GM12878 (cell line): ENCODE measurements at regions not wholly inside any gene's neighbourhood (a gene's known extent, or its start where the extent isn't known, plus 50 kb on each side); places are given as distances from the start of the nearest gene placed in this dataset.

Experiments used
- ATAC-seq: fragments of 200-7000 bp; cut with Tn5 transposase; 3 replicates; pipeline ENCODE4 v1.9.1; 2020; ENCODE audit warnings: mild to moderate bottlenecking, moderate library complexity
- BruUV-seq: library from RNA; stranded (reverse); fragments of 400-500 nt; replicated peaks from 2 replicates; lab custom pipeline; 2021; lab: Mats Ljungman, UMichigan
- CTCF ChIA-PET: fragments of 300-600 bp; sonication (Branson Sonifier 250); formaldehyde crosslinking; extraction: SDS; loops from one replicate; lab custom pipeline; 2021; ENCODE audit warnings: inconsistent platforms; lab: Yijun Ruan, JAX
- POLR2A ChIA-PET: fragments of 350-600 bp; formaldehyde crosslinking; extraction: SDS; loops from one replicate; lab custom pipeline; 2021; ENCODE audit warnings: inconsistent platforms; lab: Charles Lee
- RAD21 ChIA-PET: fragments of 300-600 bp; sonication (Branson Sonifier 250); formaldehyde crosslinking; loops from one replicate; lab custom pipeline; 2023; ENCODE audit warnings: antibody characterized with exemption; ENCODE audit not compliant: unreplicated experiment; lab: Charles Lee
- SMC1A ChIA-PET: fragments of 300-600 bp; sonication (Branson Sonifier 250); formaldehyde crosslinking; loops from one replicate; lab custom pipeline; 2023; ENCODE audit not compliant: unreplicated experiment, uncharacterized antibody; lab: Charles Lee
- DNase-seq: peaks from one replicate; pipeline ENCODE4 v3.0.0-alpha.2; 2011; ENCODE audit warnings: low read depth, low spot score
- FAIRE-seq: peaks from 3 replicates; lab custom pipeline; 2011; peaks lifted over from hg19 to GRCh38; lab: Jason Lieb, UNC
- H2AFZ ChIP-seq: 2 replicates; pipeline ENCODE4 v1.6.0; 2011; ENCODE audit warnings: low read depth, low read length, control low read depth; ENCODE audit not compliant: control insufficient read depth
- H3K27ac ChIP-seq: 2 replicates; pipeline ENCODE4 v1.5.1; 2011; ENCODE audit warnings: control low read depth; ENCODE audit not compliant: control insufficient read depth, insufficient read depth
- H3K27me3 ChIP-seq, 2 experiments: replicated peaks in 1 of 2; 2 replicates each; pipeline versions ENCODE4 v1.6.0 to v1.6.1; 2011; ENCODE audit warnings: low read length in 1 of 2; ENCODE audit not compliant: control insufficient read depth in 2 of 2, insufficient read depth in 2 of 2
- H3K36me3 ChIP-seq, 2 experiments: 2 replicates each; pipeline ENCODE4 v1.5.1; 2011; ENCODE audit warnings: low read length in 1 of 2; ENCODE audit not compliant: control insufficient read depth in 2 of 2, insufficient read depth in 2 of 2
- H3K4me1 ChIP-seq: 2 replicates; pipeline ENCODE4 v1.6.1; 2011; ENCODE audit warnings: mild to moderate bottlenecking, low read length, moderate library complexity, mixed read lengths; ENCODE audit not compliant: control insufficient read depth, insufficient read depth
- H3K4me2 ChIP-seq: 2 replicates; pipeline ENCODE4 v1.6.0; 2011; ENCODE audit warnings: control low read depth; ENCODE audit not compliant: control insufficient read depth, insufficient read depth
- H3K4me3 ChIP-seq: fragments of 200-600 bp; sonication (generic); 2 replicates; pipeline ENCODE4 v1.5.1; 2016
- H3K79me2 ChIP-seq: 2 replicates; pipeline ENCODE4 v1.6.0; 2011; ENCODE audit warnings: low read length; ENCODE audit not compliant: control insufficient read depth, insufficient read depth
- H3K9ac ChIP-seq: 2 replicates; pipeline ENCODE4 v1.8.0; 2011; ENCODE audit warnings: low read length, control low read depth, mixed read lengths; ENCODE audit not compliant: control insufficient read depth, insufficient read depth
- H3K9me3 ChIP-seq: replicated peaks from 3 replicates; pipeline ENCODE4 v1.5.1; 2011; ENCODE audit warnings: mild to moderate bottlenecking, low read length; ENCODE audit not compliant: control insufficient read depth, insufficient read depth
- H4K20me1 ChIP-seq: 2 replicates; pipeline ENCODE4 v1.6.0; 2011; ENCODE audit not compliant: control insufficient read depth, insufficient read depth
- ATF3 ChIP-seq: IDR thresholded peaks from 2 replicates; pipeline ENCODE4 v1.6.1; 2011; ENCODE audit warnings: low read depth, mild to moderate bottlenecking, low read length, moderate library complexity, borderline replicate concordance; ENCODE audit errors: extremely low read depth
- CHD2 ChIP-seq: IDR thresholded peaks from 2 replicates; pipeline ENCODE4 v1.6.1; 2011; ENCODE audit warnings: low read depth, low read length, improper control_type of control experiment, borderline replicate concordance
- ETV6 ChIP-seq, 2 experiments: fragments of 450-650 bp in 1 of 2; IDR thresholded peaks in 1 of 2; conservative IDR thresholded peaks in 1 of 2; 2 replicates each; pipeline ENCODE4 v1.6.1; 2014; ENCODE audit warnings: antibody characterized with exemption in 1 of 2, borderline replicate concordance in 1 of 2, low read depth in 1 of 2, mild to moderate bottlenecking in 1 of 2, moderate library complexity in 1 of 2
- IKZF2 ChIP-seq, 2 experiments: fragments of 450-650 bp; IDR thresholded peaks; 2 replicates each; pipeline ENCODE4 v1.6.1; 2017; ENCODE audit warnings: mild to moderate bottlenecking in 2 of 2, moderate library complexity in 2 of 2
- IRF3 ChIP-seq: fragments of 450-650 bp; IDR thresholded peaks from 2 replicates; pipeline ENCODE4 v1.6.1; 2014; ENCODE audit warnings: mild to moderate bottlenecking
- LARP7 ChIP-seq: fragments of 450-650 bp; IDR thresholded peaks from 2 replicates; pipeline ENCODE4 v1.6.1; 2017; ENCODE audit warnings: mild to moderate bottlenecking
- MEF2B ChIP-seq: fragments of 450-650 bp; IDR thresholded peaks from 2 replicates; pipeline ENCODE4 v1.6.1; 2018; ENCODE audit warnings: mild to moderate bottlenecking, moderate library complexity; ENCODE audit not compliant: partially characterized antibody, poor library complexity, severe bottlenecking
- NFXL1 ChIP-seq: fragments of 450-650 bp; IDR thresholded peaks from 2 replicates; pipeline ENCODE4 v1.6.1; 2017; ENCODE audit warnings: antibody characterized with exemption, mild to moderate bottlenecking, borderline replicate concordance
- NFYB ChIP-seq: IDR thresholded peaks from 2 replicates; pipeline ENCODE4 v1.6.1; 2011; ENCODE audit warnings: low read depth, mild to moderate bottlenecking, low read length, improper control_type of control experiment, moderate library complexity; ENCODE audit not compliant: insufficient read depth
- PRDM15 ChIP-seq: fragments of 450-650 bp; formaldehyde crosslinking; IDR thresholded peaks from 2 replicates; pipeline ENCODE4 v1.4.0; 2020; ENCODE audit warnings: mild to moderate bottlenecking, moderate library complexity
- RB1 ChIP-seq: fragments of 450-650 bp; formaldehyde crosslinking; IDR thresholded peaks from 2 replicates; pipeline ENCODE4 v1.6.1; 2017; ENCODE audit warnings: mild to moderate bottlenecking, borderline replicate concordance
- TAF1 ChIP-seq: IDR thresholded peaks from 2 replicates; pipeline ENCODE4 v1.6.1; 2011; ENCODE audit warnings: mild to moderate bottlenecking, low read depth, low read length, borderline replicate concordance
- ZBED1 ChIP-seq: IDR thresholded peaks from 2 replicates; pipeline ENCODE4 v1.6.1; 2016; ENCODE audit warnings: borderline replicate concordance
- ZBTB40 ChIP-seq: fragments of 450-650 bp; IDR thresholded peaks from 2 replicates; pipeline ENCODE4 v1.6.1; 2016; ENCODE audit warnings: mild to moderate bottlenecking, moderate library complexity, borderline replicate concordance
- ZNF24 ChIP-seq: fragments of 450-650 bp; IDR thresholded peaks from 2 replicates; pipeline ENCODE4 v1.6.1; 2017; ENCODE audit warnings: antibody characterized with exemption, mild to moderate bottlenecking
- WGBS: methylation state at CpG from one replicate; pipeline ENCODE4 v1.1.6; 2016; ENCODE audit warnings: low lambda C conversion rate; ENCODE audit not compliant: insufficient replicate concordance, insufficient coverage; ENCODE audit errors: missing lambda C conversion rate; 5-methylcytosine and 5-hydroxymethylcytosine counted together
- in situ Hi-C: fragments of 300-500 bp; cut with MboI; formaldehyde crosslinking; loops from 9 replicates; pipeline ENCODE4 v1.14.3; 2018; ENCODE audit warnings: mixed read lengths
- intact Hi-C: fragments of 100-400 bp; cut with micrococcal nuclease; formaldehyde crosslinking; loops from one replicate; pipeline ENCODE4 v1.14.2; 2022; ENCODE audit not compliant: unreplicated experiment

- BruUV-seq, result no TSS peak
- RAD21 ChIA-PET, result no interaction called here
- H3K27ac ChIP-seq, result no peak overlapping the region
- 6% methylated on average over 4 of the region's 4 CpGs for WGBS
- in situ Hi-C loops (no loop called here), intact Hi-C loops (no loop called here)
- H3K4me3 ChIP-seq, result no peak overlapping the region
- H3K9me3 ChIP-seq, result no peaks in the 10 kb centered on the region
- no peak overlapping the region for H3K9ac ChIP-seq
- no peak overlapping the region for H3K4me2 ChIP-seq
- no peaks in the 10 kb centered on the region for H3K27me3 ChIP-seq
- POLR2A ChIA-PET, result no interaction called here
- no peak for ATAC-seq
- DNase-seq, result no peak
- SMC1A ChIA-PET, result no interaction called here
- no peaks in the 10 kb centered on the region for H4K20me1 ChIP-seq
- H3K79me2 ChIP-seq, result no peaks in the 10 kb centered on the region
- H3K36me3 ChIP-seq, result no peaks in the 10 kb centered on the region
- no peak for FAIRE-seq
- no peaks in the 10 kb centered on the region for H3K4me1 ChIP-seq
- CTCF ChIA-PET, result no interaction called here
- H2AFZ ChIP-seq, result no peak overlapping the region
- no peak for TF ChIP-seq ATF3
- TF ChIP-seq CHD2, result no peak
- no peak for TF ChIP-seq NFXL1
- TF ChIP-seq RB1, result no peak
- no peak for TF ChIP-seq PRDM15 (CRISPR knock-in tag)
- no peak for TF ChIP-seq ZBED1
- TF ChIP-seq MEF2B, result no peak
- TF ChIP-seq ZNF24, result no peak
- no peak for TF ChIP-seq TAF1
- no peak for TF ChIP-seq ETV6 (conservative IDR thresholded peaks at IDR 0.05 in 1 of 2, IDR thresholded peaks at IDR 0.05 in 1 of 2; ENCODE audit: borderline replicate concordance in 1 of 2, low read depth in 1 of 2)
- TF ChIP-seq IRF3, result no peak
- TF ChIP-seq LARP7, result no peak
- TF ChIP-seq IKZF2 (IDR thresholded peaks at IDR 0.05), result no peak
- TF ChIP-seq NFYB, result no peak
- TF ChIP-seq ZBTB40, result no peak
Measured at GRCh38 chr14:82244791-82245190, 711.1 kb upstream of the SEL1L start.
